Uterus (tissue), 2 donors: ENCODE measurements at regions not wholly inside any gene's neighbourhood (a gene's known extent, or its start where the extent isn't known, plus 50 kb on each side); places are given as distances from the start of the nearest gene placed in this dataset.

Source experiments
- POLR2A ChIP-seq, 2 donors: fragments of 450-650 bp; IDR thresholded peaks; one replicate each; pipeline ENCODE4 v1.6.1; 2016; ENCODE audit warnings: antibody characterized with exemption in 2 of 2, mild to moderate bottlenecking in 1 of 2, moderate library complexity in 1 of 2
- TF ChIP-seq, protein P1 (sequence below), 4 experiments: fragments of 200-600 bp in 2 of 4; fragments of 450-650 bp in 2 of 4; sonication (generic) in 2 of 4; IDR thresholded peaks; one replicate each; pipeline ENCODE4 v1.5.1; 2016 to 2019; ENCODE audit warnings: antibody characterized with exemption in 4 of 4, mild to moderate bottlenecking in 2 of 4, moderate library complexity in 1 of 4

DNA sequence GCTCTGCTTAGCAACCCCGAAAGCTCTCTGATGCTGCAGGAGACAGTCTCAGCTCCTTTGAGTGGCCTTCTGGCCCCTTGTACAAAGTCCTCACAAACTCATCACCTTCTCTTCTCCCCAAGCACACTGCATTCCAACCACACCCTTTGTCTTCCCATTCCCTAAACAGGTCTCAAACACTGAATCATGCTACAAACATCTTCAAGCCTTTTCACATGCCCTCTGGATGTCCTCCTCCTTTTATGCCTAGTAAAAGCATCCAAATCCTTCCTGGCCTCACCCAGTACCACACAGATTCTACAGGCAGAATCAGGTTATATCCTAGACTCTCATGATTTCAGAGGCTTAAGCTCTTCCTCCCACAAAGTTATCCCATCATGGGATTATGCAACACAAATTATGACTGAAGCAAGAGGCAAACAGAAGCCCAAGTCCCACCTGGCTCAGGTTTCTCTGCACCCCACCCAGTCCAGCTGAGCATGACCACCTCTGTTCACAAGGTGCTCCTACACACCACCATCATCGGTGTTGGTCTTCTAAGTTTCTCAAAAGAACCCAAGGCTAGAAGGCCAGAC, 61.4 kb upstream of the PCED1B start:
- TF ChIP-seq, protein P1, sequence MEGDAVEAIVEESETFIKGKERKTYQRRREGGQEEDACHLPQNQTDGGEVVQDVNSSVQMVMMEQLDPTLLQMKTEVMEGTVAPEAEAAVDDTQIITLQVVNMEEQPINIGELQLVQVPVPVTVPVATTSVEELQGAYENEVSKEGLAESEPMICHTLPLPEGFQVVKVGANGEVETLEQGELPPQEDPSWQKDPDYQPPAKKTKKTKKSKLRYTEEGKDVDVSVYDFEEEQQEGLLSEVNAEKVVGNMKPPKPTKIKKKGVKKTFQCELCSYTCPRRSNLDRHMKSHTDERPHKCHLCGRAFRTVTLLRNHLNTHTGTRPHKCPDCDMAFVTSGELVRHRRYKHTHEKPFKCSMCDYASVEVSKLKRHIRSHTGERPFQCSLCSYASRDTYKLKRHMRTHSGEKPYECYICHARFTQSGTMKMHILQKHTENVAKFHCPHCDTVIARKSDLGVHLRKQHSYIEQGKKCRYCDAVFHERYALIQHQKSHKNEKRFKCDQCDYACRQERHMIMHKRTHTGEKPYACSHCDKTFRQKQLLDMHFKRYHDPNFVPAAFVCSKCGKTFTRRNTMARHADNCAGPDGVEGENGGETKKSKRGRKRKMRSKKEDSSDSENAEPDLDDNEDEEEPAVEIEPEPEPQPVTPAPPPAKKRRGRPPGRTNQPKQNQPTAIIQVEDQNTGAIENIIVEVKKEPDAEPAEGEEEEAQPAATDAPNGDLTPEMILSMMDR (IDR thresholded peaks at IDR 0.05): no peak
- TF ChIP-seq POLR2A (IDR thresholded peaks at IDR 0.05): no peak
